A673 (cell line): ENCODE measurements at regions not wholly inside any gene's neighbourhood (a gene's known extent, or its start where the extent isn't known, plus 50 kb on each side); places are given as distances from the start of the nearest gene placed in this dataset.

ENCODE experiments used
- BruUV-seq: library from RNA; stranded (reverse); fragments of 400-500 nt; replicated peaks from 2 replicates; lab custom pipeline; 2021; lab: Mats Ljungman, UMichigan
- CTCF ChIA-PET: fragments of 300-600 bp; sonication (Branson Sonifier 250); formaldehyde crosslinking; loops from one replicate; lab custom pipeline; 2022; ENCODE audit warnings: antibody characterized with exemption; lab: Charles Lee
- POLR2A ChIA-PET: fragments of 300-600 bp; sonication (Branson Sonifier 250); formaldehyde crosslinking; loops from one replicate; lab custom pipeline; 2022; ENCODE audit warnings: antibody characterized with exemption; ENCODE audit not compliant: low non-redundant PET; lab: Charles Lee
- DNase-seq: peaks from one replicate; pipeline ENCODE4 v3.0.0-alpha.2; 2015; ENCODE audit warnings: low spot score
- H3K27ac ChIP-seq: fragments of 200-600 bp; sonication (generic); 2 replicates; pipeline ENCODE4 v1.5.1; 2016; ENCODE audit warnings: mixed run types, low read depth, mild to moderate bottlenecking, mixed read lengths, antibody characterized with exemption, low read length; ENCODE audit not compliant: poor library complexity, severe bottlenecking
- H3K27me3 ChIP-seq: fragments of 200-600 bp; sonication (generic); replicated peaks from 2 replicates; pipeline ENCODE4 v1.6.1; 2017; ENCODE audit warnings: mixed run types, low read depth, mild to moderate bottlenecking, mixed read lengths, antibody characterized with exemption, low read length; ENCODE audit not compliant: insufficient read depth, poor library complexity
- H3K36me3 ChIP-seq: fragments of 200-600 bp; sonication (generic); 2 replicates; pipeline ENCODE4 v1.6.1; 2016; ENCODE audit warnings: mixed run types, mild to moderate bottlenecking, mixed read lengths, antibody characterized with exemption, low read length; ENCODE audit not compliant: insufficient read depth, poor library complexity, severe bottlenecking
- H3K4me1 ChIP-seq: fragments of 200-600 bp; sonication (generic); 2 replicates; pipeline ENCODE4 v1.6.1; 2017; ENCODE audit warnings: mixed run types, mild to moderate bottlenecking, mixed read lengths, antibody characterized with exemption, low read length; ENCODE audit not compliant: insufficient read depth, poor library complexity, severe bottlenecking
- H3K4me3 ChIP-seq: fragments of 200-600 bp; sonication (generic); 2 replicates; pipeline ENCODE4 v1.5.1; 2016; ENCODE audit warnings: low read depth, mixed run types, mild to moderate bottlenecking, mixed read lengths, low read length; ENCODE audit not compliant: poor library complexity, severe bottlenecking
- H3K9me3 ChIP-seq: fragments of 200-600 bp; sonication (generic); 2 replicates; pipeline ENCODE4 v1.6.1; 2016; ENCODE audit warnings: mixed run types, low read depth, mild to moderate bottlenecking, mixed read lengths, antibody characterized with exemption, low read length; ENCODE audit not compliant: poor library complexity, severe bottlenecking
- CTCF ChIP-seq: fragments of 300-800, 200-600 bp; sonication (generic); conservative IDR thresholded peaks from 2 replicates; pipeline ENCODE4 v1.5.1; 2017; ENCODE audit warnings: low read depth, mild to moderate bottlenecking, antibody characterized with exemption, low read length, moderate library complexity, mixed read lengths
- EZH2 ChIP-seq: fragments of 200-600 bp; sonication (generic); IDR thresholded peaks from 2 replicates; pipeline ENCODE4 v1.6.1; 2017; ENCODE audit warnings: borderline replicate concordance, low read depth, mild to moderate bottlenecking, mixed read lengths, antibody characterized with exemption, low read length; ENCODE audit not compliant: poor library complexity, severe bottlenecking
- intact Hi-C: fragments of 100-400 bp; cut with micrococcal nuclease; formaldehyde crosslinking; loops from one replicate; pipeline ENCODE4 v1.10.0; 2022; ENCODE audit not compliant: unreplicated experiment

- Histone ChIP-seq H3K27ac (no peak overlapping the region), H3K36me3 (no peaks in the 10 kb centered on the region), H3K4me1 (no peaks in the 10 kb centered on the region), H3K9me3 (no peaks in the 10 kb centered on the region), H3K27me3 (no peaks in the 10 kb centered on the region), H3K4me3 (no peak overlapping the region)
- DNase-seq = no peak
- ChIA-PET CTCF (no interaction called here), POLR2A (no interaction called here)
- TF ChIP-seq CTCF (no peak), EZH2 (no peak)
- BruUV-seq = no TSS peak
- intact Hi-C loops = no loop called here
Observed at GRCh38 chr11:115776916-115777315, 272.7 kb upstream of the CADM1 start.

GRCh38 chr11:115775846-115776245, 271.6 kb upstream of the CADM1 start:
- Histone ChIP-seq H3K4me3 (no peak overlapping the region), H3K27ac (no peak overlapping the region), H3K4me1 (no peaks in the 10 kb centered on the region), H3K27me3 (no peaks in the 10 kb centered on the region), H3K9me3 (no peaks in the 10 kb centered on the region), H3K36me3 (no peaks in the 10 kb centered on the region)
- POLR2A ChIA-PET = no interaction called here
- intact Hi-C loops = no loop called here
- DNase-seq = no peak
- TF ChIP-seq EZH2 (no peak), CTCF (no peak)
- CTCF ChIA-PET = no interaction called here
- no TSS peak for BruUV-seq

- H3K4me1 ChIP-seq = no peaks in the 10 kb centered on the region
- TF ChIP-seq EZH2 (no peak), CTCF (no peak)
- CTCF ChIA-PET = no interaction called here
Observed at GRCh38 chr11:115774756-115775155, 270.5 kb upstream of the CADM1 start.

GRCh38 chr11:115769891-115770290, 265.7 kb upstream of the CADM1 start:
- H3K27me3 ChIP-seq = no peaks in the 10 kb centered on the region
- no TSS peak for BruUV-seq
- intact Hi-C loops = no loop called here
- TF ChIP-seq CTCF (no peak), EZH2 (no peak)
- H3K9me3 ChIP-seq = no peaks in the 10 kb centered on the region
- no peaks in the 10 kb centered on the region for H3K4me1 ChIP-seq
- DNase-seq = no peak
- H3K4me3 ChIP-seq = no peak overlapping the region
- ChIA-PET CTCF (no interaction called here), POLR2A (no interaction called here)
- H3K36me3 ChIP-seq = no peaks in the 10 kb centered on the region
- H3K27ac ChIP-seq = no peak overlapping the region

More at GRCh38 chr11:115774756-115775155, 270.5 kb upstream of the CADM1 start:
- Histone ChIP-seq H3K4me3 (no peak overlapping the region), H3K9me3 (no peaks in the 10 kb centered on the region), H3K36me3 (no peaks in the 10 kb centered on the region), H3K27me3 (no peaks in the 10 kb centered on the region), H3K27ac (no peak overlapping the region)
- intact Hi-C loops = no loop called here
- POLR2A ChIA-PET = no interaction called here
- DNase-seq = no peak
- BruUV-seq = no TSS peak
